HepG2 (cell line): ENCODE measurements at regions not wholly inside any gene's neighbourhood (a gene's known extent, or its start where the extent isn't known, plus 50 kb on each side); places are given as distances from the start of the nearest gene placed in this dataset.

Experiments used
- ATAC-seq: fragments of 200-7000 bp; cut with Tn5 transposase; 3 replicates; pipeline ENCODE4 v1.9.1; 2020; ENCODE audit warnings: mild to moderate bottlenecking, moderate library complexity
- BruUV-seq: library from RNA; stranded (reverse); fragments of 400-500 nt; replicated peaks from 2 replicates; lab custom pipeline; 2021; lab: Mats Ljungman, UMichigan
- CTCF ChIA-PET: fragments of 300-600 bp; formaldehyde crosslinking; extraction: SDS; loops from one replicate; lab custom pipeline; 2021; ENCODE audit warnings: low total read pairs, inconsistent platforms, low intra/inter-chr PET ratio; lab: Yijun Ruan, JAX
- POLR2A ChIA-PET: fragments of 350-600 bp; sonication (Branson Sonifier 250); formaldehyde crosslinking; loops from one replicate; lab custom pipeline; 2020; ENCODE audit warnings: antibody characterized with exemption, inconsistent platforms; lab: Yijun Ruan, JAX
- DNase-seq: peaks from one replicate; pipeline ENCODE4 v3.0.0-alpha.2; 2015; ENCODE audit warnings: low spot score
- FAIRE-seq: peaks from 3 replicates; lab custom pipeline; 2011; peaks lifted over from hg19 to GRCh38; lab: Jason Lieb, UNC
- H2AFZ ChIP-seq: one replicate; pipeline ENCODE4 v1.6.1; 2011; ENCODE audit warnings: low read length, inconsistent platforms
- H3K27ac ChIP-seq: fragments of 300-600 bp; 3 replicates; pipeline ENCODE4 v1.8.0; 2011; ENCODE audit warnings: mixed run types, mild to moderate bottlenecking, mixed read lengths, low read length, inconsistent platforms; ENCODE audit not compliant: insufficient read depth; ENCODE audit errors: extremely low read length
- H3K27me3 ChIP-seq, 2 experiments: fragments of 200-600 bp in 1 of 2; 2 replicates in 1 of 2; 3 replicates in 1 of 2; pipeline versions ENCODE4 v1.6.0 to v1.8.0; 2011; ENCODE audit warnings: low read length in 2 of 2, mild to moderate bottlenecking in 2 of 2, moderate library complexity in 2 of 2, inconsistent platforms in 1 of 2; ENCODE audit not compliant: insufficient read depth in 2 of 2, control insufficient read depth in 1 of 2
- H3K36me3 ChIP-seq, 2 experiments: fragments of 200-600 bp in 1 of 2; replicated peaks in 1 of 2; 2 replicates in 1 of 2; 3 replicates in 1 of 2; pipeline versions ENCODE4 v1.5.1 to v1.8.0; 2011; ENCODE audit warnings: low read length in 2 of 2, inconsistent platforms in 1 of 2; ENCODE audit not compliant: insufficient read depth in 2 of 2, control insufficient read depth in 1 of 2
- H3K4me1 ChIP-seq: 2 replicates; pipeline ENCODE4 v1.5.1; 2012; ENCODE audit warnings: low read length, inconsistent platforms; ENCODE audit not compliant: insufficient read depth
- H3K4me2 ChIP-seq: 2 replicates; pipeline ENCODE4 v1.6.0; 2011; ENCODE audit warnings: low read depth, low read length, inconsistent platforms
- H3K4me3 ChIP-seq, 3 experiments: fragments of 200-600 bp in 1 of 3; sonication (generic), shearing (Covaris generic) in 1 of 3; replicated peaks in 1 of 3; 2 replicates each; pipeline ENCODE4 v1.5.1; 2011 to 2016; ENCODE audit warnings: low read length in 3 of 3, inconsistent platforms in 2 of 3, low read depth in 2 of 3, mild to moderate bottlenecking in 2 of 3, control low read depth in 1 of 3, mixed read lengths in 1 of 3; ENCODE audit not compliant: insufficient read depth in 1 of 3
- H3K79me2 ChIP-seq: one replicate; pipeline ENCODE4 v1.6.1; 2011; ENCODE audit warnings: low read length, inconsistent platforms; ENCODE audit not compliant: insufficient read depth
- H3K9ac ChIP-seq: 2 replicates; pipeline ENCODE4 v1.6.0; 2011; ENCODE audit warnings: mild to moderate bottlenecking, low read depth, low read length, inconsistent platforms; ENCODE audit not compliant: insufficient read depth
- H3K9me3 ChIP-seq: 2 replicates; pipeline ENCODE4 v1.5.1; 2012; ENCODE audit warnings: mild to moderate bottlenecking, low read length
- H4K20me1 ChIP-seq: 2 replicates; pipeline ENCODE4 v1.6.0; 2011; ENCODE audit warnings: inconsistent platforms, mild to moderate bottlenecking, low read length, moderate library complexity; ENCODE audit not compliant: insufficient read depth
- BCL6 ChIP-seq: IDR thresholded peaks from 2 replicates; pipeline ENCODE4 v1.6.1; 2016; ENCODE audit warnings: missing genetic modification reagents, missing compliant biosample characterization
- DMAP1 ChIP-seq: IDR thresholded peaks from 2 replicates; pipeline ENCODE4 v1.6.1; 2016
- ETV6 ChIP-seq: sonication (generic); formaldehyde crosslinking; conservative IDR thresholded peaks from 2 replicates; pipeline ENCODE4 v1.4.0; 2020; ENCODE audit warnings: missing genetic modification reagents
- NBN ChIP-seq: fragments of 450-650 bp; conservative IDR thresholded peaks from 2 replicates; pipeline ENCODE4 v1.6.1; 2017
- NCOA1 ChIP-seq: sonication (generic); formaldehyde crosslinking; IDR thresholded peaks from 2 replicates; pipeline ENCODE4 v1.9.0; 2021; ENCODE audit warnings: missing genetic modification reagents
- NFYB ChIP-seq: sonication (generic); formaldehyde crosslinking; IDR thresholded peaks from 2 replicates; pipeline ENCODE4 v1.4.0; 2020; ENCODE audit warnings: missing genetic modification reagents
- RAD51 ChIP-seq: fragments of 450-650 bp; IDR thresholded peaks from 2 replicates; pipeline ENCODE4 v1.6.1; 2016; ENCODE audit warnings: borderline replicate concordance
- TGIF2 ChIP-seq: IDR thresholded peaks from 2 replicates; pipeline ENCODE4 v1.6.1; 2016; ENCODE audit warnings: control low read depth, missing compliant biosample characterization
- ZBTB1 ChIP-seq: sonication (generic); formaldehyde crosslinking; IDR thresholded peaks from 2 replicates; pipeline ENCODE4 v1.4.0; 2020; ENCODE audit warnings: missing genetic modification reagents, borderline replicate concordance
- ZNF160 ChIP-seq: sonication (generic); formaldehyde crosslinking; IDR thresholded peaks from 2 replicates; pipeline ENCODE4 v1.8.0; 2022; ENCODE audit warnings: mild to moderate bottlenecking, inconsistent platforms, missing genetic modification reagents
- ZNF441 ChIP-seq: sonication (generic); formaldehyde crosslinking; IDR thresholded peaks from 2 replicates; pipeline ENCODE4 v1.7.0; 2021; ENCODE audit warnings: missing genetic modification reagents, borderline replicate concordance
- ZNF468 ChIP-seq: sonication (generic); formaldehyde crosslinking; IDR thresholded peaks from 2 replicates; pipeline ENCODE4 v1.8.0; 2022; ENCODE audit warnings: mild to moderate bottlenecking, moderate library complexity, missing genetic modification reagents
- ZNF547 ChIP-seq: sonication (generic); formaldehyde crosslinking; IDR thresholded peaks from 2 replicates; pipeline ENCODE4 v1.5.1; 2020; ENCODE audit warnings: mild to moderate bottlenecking, missing genetic modification reagents
- ZNF564 ChIP-seq: sonication (generic); formaldehyde crosslinking; IDR thresholded peaks from 2 replicates; pipeline ENCODE4 v1.8.1; 2023; ENCODE audit warnings: mild to moderate bottlenecking, missing genetic modification reagents
- ZNF766 ChIP-seq: sonication (generic); formaldehyde crosslinking; IDR thresholded peaks from 2 replicates; pipeline ENCODE4 v1.5.0; 2020; ENCODE audit warnings: missing genetic modification reagents, borderline replicate concordance
- ZNF772 ChIP-seq: sonication (generic); formaldehyde crosslinking; IDR thresholded peaks from 2 replicates; pipeline ENCODE4 v1.5.0; 2020; ENCODE audit warnings: mild to moderate bottlenecking, missing genetic modification reagents
- ZNF839 ChIP-seq: sonication (generic); formaldehyde crosslinking; IDR thresholded peaks from 2 replicates; pipeline ENCODE4 v1.4.0; 2020; ENCODE audit warnings: missing genetic modification reagents, mild to moderate bottlenecking, borderline replicate concordance
- WGBS: methylation state at CpG from one replicate; pipeline ENCODE4 v1.1.6; 2017; ENCODE audit warnings: low lambda C conversion rate; 5-methylcytosine and 5-hydroxymethylcytosine counted together
- in situ Hi-C: cut with HindIII; loops from 2 replicates; pipeline ENCODE4 v1.10.0; 2017; ENCODE audit warnings: low pct_unique_long_range_greater_than_20kb; ENCODE audit not compliant: extremely low pct_ligation_motif_present
- intact Hi-C: fragments of 100-400 bp; cut with micrococcal nuclease; formaldehyde crosslinking; loops from one replicate; pipeline ENCODE4 v1.10.0; 2022; ENCODE audit not compliant: unreplicated experiment
- TF ChIP-seq, protein P1 (sequence below): sonication (generic); formaldehyde crosslinking; IDR thresholded peaks from 2 replicates; pipeline ENCODE4 v1.4.0; 2020; ENCODE audit warnings: mild to moderate bottlenecking, low read depth, missing genetic modification reagents
- TF ChIP-seq, protein P2 (sequence below): sonication (generic); formaldehyde crosslinking; IDR thresholded peaks from 2 replicates; pipeline ENCODE4 v1.4.0; 2020; ENCODE audit warnings: mild to moderate bottlenecking, missing genetic modification reagents
- TF ChIP-seq, protein P3 (sequence below): sonication (generic); formaldehyde crosslinking; IDR thresholded peaks from 2 replicates; pipeline ENCODE4 v1.8.1; 2023; ENCODE audit warnings: mild to moderate bottlenecking, missing genetic modification reagents

DNA sequence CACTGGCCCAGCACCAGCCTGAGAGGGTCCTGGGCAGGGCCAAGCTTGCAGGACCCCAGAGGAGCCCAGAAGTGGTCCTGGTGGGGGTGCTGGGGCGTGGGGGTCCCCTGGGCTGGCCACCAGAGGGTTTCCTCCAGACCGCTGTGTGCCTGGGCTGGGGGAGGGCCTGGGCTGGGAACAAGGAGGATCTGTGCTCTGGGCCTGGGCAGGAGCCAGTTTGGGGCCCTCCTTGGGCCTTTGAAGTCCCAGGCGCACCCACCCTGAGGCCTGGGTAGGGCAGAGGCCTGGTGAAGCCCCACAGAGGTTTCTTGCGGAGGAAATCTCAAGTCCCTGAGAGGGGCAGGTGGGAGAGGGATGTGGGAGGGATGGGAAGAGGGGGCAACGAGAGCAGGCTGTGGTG is 63.4 kb upstream of the GPC1 start:
- in situ Hi-C loops = no loop called here
- no peak for ATAC-seq
- Histone ChIP-seq H3K79me2 (no peaks in the 10 kb centered on the region), H3K4me3 (no peak overlapping the region), H3K9me3 (no peaks in the 10 kb centered on the region), H3K4me1 (peaks cover 14% of the 10 kb centered on the region), H3K36me3 (no peaks in the 10 kb centered on the region), H3K27ac (no peak overlapping the region), H3K27me3 (peaks cover 27 to 77% of the 10 kb centered on the region in 2 experiments), H4K20me1 (no peaks in the 10 kb centered on the region; the same call in 1 of the 2 replicates), H3K4me2 (no peak overlapping the region), H3K9ac (no peak overlapping the region), H2AFZ (no peak overlapping the region)
- CTCF ChIA-PET = no interaction called here
- POLR2A ChIA-PET = no interaction called here
- no peak for TF ChIP-seq ZBTB1
- TF ChIP-seq ZNF468 (CRISPR knock-in tag) = no peak
- TF ChIP-seq ZNF441 (CRISPR knock-in tag) = no peak
- no peak for TF ChIP-seq TGIF2 (CRISPR knock-in tag)
- TF ChIP-seq DMAP1 (CRISPR knock-in tag) = no peak
- 14% methylated on average over 5 of the region's 5 CpGs for WGBS
- DNase-seq = no peak
- BruUV-seq = no TSS peak
- intact Hi-C loops = no loop called here
- FAIRE-seq = no peak

DNA sequence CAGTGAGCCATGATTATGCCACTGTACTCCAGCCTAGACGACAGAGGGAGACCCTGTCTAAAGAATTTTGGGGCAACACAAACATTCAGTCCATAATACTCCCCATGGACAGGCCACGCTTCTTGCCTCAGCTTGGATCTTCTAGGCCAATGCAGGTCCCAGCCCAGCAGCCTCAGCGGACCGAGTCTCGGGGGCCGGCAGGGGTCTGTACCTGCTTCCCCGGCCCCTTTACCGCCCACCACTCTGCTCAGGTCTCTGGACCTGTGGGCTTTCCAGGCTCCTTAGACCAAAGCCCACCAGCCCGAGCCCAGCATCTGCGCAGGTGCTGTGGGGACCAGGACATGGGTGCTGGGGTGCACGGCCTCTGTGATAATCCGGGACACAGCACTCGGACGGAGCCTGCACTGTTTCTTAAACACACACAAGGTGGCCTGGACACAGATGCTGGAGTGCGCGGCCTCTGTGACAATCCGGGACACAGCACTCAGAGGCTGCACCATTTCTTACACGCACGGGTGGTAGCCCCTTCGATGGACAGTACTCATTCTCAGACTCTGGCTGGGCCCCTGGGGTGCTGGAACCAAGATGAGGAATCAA is 62.1 kb upstream of the GPC1 start:
- CTCF ChIA-PET = no interaction called here
- no peak for ATAC-seq
- Histone ChIP-seq H3K27ac (no peak overlapping the region), H4K20me1 (no peaks in the 10 kb centered on the region; the same call in 1 of the 2 replicates), H3K4me1 (peaks cover 14% of the 10 kb centered on the region), H3K9ac (no peak overlapping the region), H3K79me2 (no peaks in the 10 kb centered on the region), H3K4me3 (no peak overlapping the region), H3K36me3 (no peaks in the 10 kb centered on the region), H3K27me3 (peaks cover 26 to 78% of the 10 kb centered on the region in 2 experiments), H3K9me3 (no peaks in the 10 kb centered on the region), H2AFZ (no peak overlapping the region), H3K4me2 (no peak overlapping the region)
- POLR2A ChIA-PET = no interaction called here
- DNase-seq = no peak
- in situ Hi-C loops (no loop called here), intact Hi-C loops (no loop called here)
- no TSS peak for BruUV-seq
- 64% methylated on average over 19 of the region's 20 CpGs for WGBS
- no peak for FAIRE-seq
- TF ChIP-seq NCOA1 (CRISPR knock-in tag) (no peak), ZNF766 (CRISPR knock-in tag) (no peak), ZNF547 (CRISPR knock-in tag) (no peak), ZNF839 (CRISPR knock-in tag) (no peak), ZNF772 (CRISPR knock-in tag) (no peak), NFYB (CRISPR knock-in tag) (no peak), NBN (no peak), ZNF564 (CRISPR knock-in tag) (no peak), ZNF160 (no peak), BCL6 (CRISPR knock-in tag) (no peak), ETV6 (no peak), RAD51 (no peak)
- TF ChIP-seq, protein P1, sequence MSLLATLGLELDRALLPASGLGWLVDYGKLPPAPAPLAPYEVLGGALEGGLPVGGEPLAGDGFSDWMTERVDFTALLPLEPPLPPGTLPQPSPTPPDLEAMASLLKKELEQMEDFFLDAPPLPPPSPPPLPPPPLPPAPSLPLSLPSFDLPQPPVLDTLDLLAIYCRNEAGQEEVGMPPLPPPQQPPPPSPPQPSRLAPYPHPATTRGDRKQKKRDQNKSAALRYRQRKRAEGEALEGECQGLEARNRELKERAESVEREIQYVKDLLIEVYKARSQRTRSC (CRISPR knock-in tag) = no peak
- TF ChIP-seq, protein P2, sequence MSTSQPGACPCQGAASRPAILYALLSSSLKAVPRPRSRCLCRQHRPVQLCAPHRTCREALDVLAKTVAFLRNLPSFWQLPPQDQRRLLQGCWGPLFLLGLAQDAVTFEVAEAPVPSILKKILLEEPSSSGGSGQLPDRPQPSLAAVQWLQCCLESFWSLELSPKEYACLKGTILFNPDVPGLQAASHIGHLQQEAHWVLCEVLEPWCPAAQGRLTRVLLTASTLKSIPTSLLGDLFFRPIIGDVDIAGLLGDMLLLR = no peak
- TF ChIP-seq, protein P3, sequence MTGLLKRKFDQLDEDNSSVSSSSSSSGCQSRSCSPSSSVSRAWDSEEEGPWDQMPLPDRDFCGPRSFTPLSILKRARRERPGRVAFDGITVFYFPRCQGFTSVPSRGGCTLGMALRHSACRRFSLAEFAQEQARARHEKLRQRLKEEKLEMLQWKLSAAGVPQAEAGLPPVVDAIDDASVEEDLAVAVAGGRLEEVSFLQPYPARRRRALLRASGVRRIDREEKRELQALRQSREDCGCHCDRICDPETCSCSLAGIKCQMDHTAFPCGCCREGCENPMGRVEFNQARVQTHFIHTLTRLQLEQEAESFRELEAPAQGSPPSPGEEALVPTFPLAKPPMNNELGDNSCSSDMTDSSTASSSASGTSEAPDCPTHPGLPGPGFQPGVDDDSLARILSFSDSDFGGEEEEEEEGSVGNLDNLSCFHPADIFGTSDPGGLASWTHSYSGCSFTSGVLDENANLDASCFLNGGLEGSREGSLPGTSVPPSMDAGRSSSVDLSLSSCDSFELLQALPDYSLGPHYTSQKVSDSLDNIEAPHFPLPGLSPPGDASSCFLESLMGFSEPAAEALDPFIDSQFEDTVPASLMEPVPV (CRISPR knock-in tag) = no peak
